SK-N-SH (cell line): ENCODE measurements at regions not wholly inside any gene's neighbourhood (a gene's known extent, or its start where the extent isn't known, plus 50 kb on each side); places are given as distances from the start of the nearest gene placed in this dataset.

ENCODE experiments used
- CTCF ChIA-PET: fragments of 300-600, 350-600 bp; formaldehyde crosslinking; extraction: SDS; loops from one replicate; lab custom pipeline; 2021; lab: Yijun Ruan, JAX
- POLR2A ChIA-PET: fragments of 350-600 bp; sonication (Branson Sonifier 250); formaldehyde crosslinking; extraction: SDS; loops from one replicate; lab custom pipeline; 2020; ENCODE audit warnings: antibody characterized with exemption, inconsistent platforms; lab: Yijun Ruan, JAX
- DNase-seq: peaks from one replicate; pipeline ENCODE4 v3.0.0; 2012
- H2AFZ ChIP-seq: fragments of 200-600 bp; sonication (generic); 2 replicates; pipeline ENCODE4 v1.8.1; 2016; ENCODE audit warnings: antibody characterized with exemption, mild to moderate bottlenecking, low read depth
- H3F3A ChIP-seq: fragments of 200-600 bp; sonication (generic); replicated peaks from 2 replicates; pipeline ENCODE3; 2016; ENCODE audit warnings: antibody characterized with exemption, mild to moderate bottlenecking; ENCODE audit not compliant: insufficient read depth
- H3K27ac ChIP-seq, 2 experiments: fragments of 200-500 bp in 1 of 2; fragments of 200-600 bp in 1 of 2; sonication (Bioruptor generic) in 1 of 2; sonication (generic), shearing (Covaris generic) in 1 of 2; 2 replicates each; pipeline versions ENCODE4 v1.5.1 to v1.6.1; 2014 to 2016; ENCODE audit warnings: low read depth in 2 of 2, inconsistent platforms in 1 of 2, low read length in 1 of 2, mild to moderate bottlenecking in 1 of 2, mixed read lengths in 1 of 2
- H3K27me3 ChIP-seq: fragments of 200-600 bp; sonication (generic), shearing (Covaris generic); 2 replicates; pipeline ENCODE4 v1.6.1; 2016; ENCODE audit warnings: mixed run types; ENCODE audit not compliant: insufficient read depth
- H3K36me3 ChIP-seq, 2 experiments: fragments of 200-500 bp in 1 of 2; fragments of 200-600 bp in 1 of 2; sonication (Bioruptor generic) in 1 of 2; sonication (generic) in 1 of 2; replicated peaks in 1 of 2; 2 replicates each; pipeline versions ENCODE3 to v1.5.1; 2014 to 2016; ENCODE audit warnings: low read length in 1 of 2, mild to moderate bottlenecking in 1 of 2; ENCODE audit not compliant: insufficient read depth in 2 of 2, control insufficient read depth in 1 of 2
- H3K4me1 ChIP-seq, 2 experiments: fragments of 200-500 bp in 1 of 2; fragments of 200-600 bp in 1 of 2; sonication (Bioruptor generic) in 1 of 2; sonication (generic), shearing (Covaris generic) in 1 of 2; 2 replicates each; pipeline versions ENCODE4 v1.5.1 to v1.6.1; 2014 to 2016; ENCODE audit warnings: low read depth in 1 of 2, low read length in 1 of 2, mixed run types in 1 of 2; ENCODE audit not compliant: insufficient read depth in 2 of 2, control insufficient read depth in 1 of 2
- H3K4me2 ChIP-seq: fragments of 200-600 bp; sonication (generic), shearing (Covaris generic); 2 replicates; pipeline ENCODE4 v1.6.1; 2017; ENCODE audit warnings: mixed run types
- H3K4me3 ChIP-seq, 2 experiments: fragments of 200-500 bp in 1 of 2; fragments of 200-600 bp in 1 of 2; sonication (Bioruptor generic) in 1 of 2; sonication (generic), shearing (Covaris generic) in 1 of 2; 2 replicates each; pipeline versions ENCODE4 v1.5.1 to v1.8.1; 2014 to 2016; ENCODE audit warnings: low read depth in 2 of 2, inconsistent platforms in 1 of 2, low read length in 1 of 2, mild to moderate bottlenecking in 1 of 2, mixed read lengths in 1 of 2, moderate library complexity in 1 of 2
- H3K79me2 ChIP-seq: fragments of 200-600 bp; sonication (generic); 2 replicates; pipeline ENCODE4 v1.8.1; 2017; ENCODE audit warnings: mild to moderate bottlenecking; ENCODE audit not compliant: insufficient read depth
- H3K9ac ChIP-seq: fragments of 200-600 bp; sonication (generic); 2 replicates; pipeline ENCODE4 v1.6.1; 2017; ENCODE audit warnings: mixed run types
- H3K9me2 ChIP-seq: fragments of 200-600 bp; sonication (generic); 2 replicates; pipeline ENCODE4 v1.6.1; 2017; ENCODE audit warnings: mixed run types
- H3K9me3 ChIP-seq: fragments of 200-600 bp; sonication (generic); 2 replicates; pipeline ENCODE4 v1.6.1; 2017; ENCODE audit warnings: mixed run types, mild to moderate bottlenecking, moderate library complexity
- H4K20me1 ChIP-seq: fragments of 200-600 bp; sonication (generic); 2 replicates; pipeline ENCODE4 v1.6.1; 2017; ENCODE audit warnings: mild to moderate bottlenecking, mixed run types; ENCODE audit not compliant: insufficient read depth
- CHD2 ChIP-seq: fragments of 150-350 bp; IDR thresholded peaks from 2 replicates; pipeline ENCODE4 v1.6.1; 2018; ENCODE audit warnings: low read length; ENCODE audit not compliant: partially characterized antibody
- EP300 ChIP-seq, 2 experiments: IDR thresholded peaks; 2 replicates each; pipeline versions ENCODE4 v1.4.0 to v1.6.1; 2012; ENCODE audit warnings: borderline replicate concordance in 1 of 2, low read depth in 1 of 2, low read length in 1 of 2
- EZH2phosphoT487 ChIP-seq: fragments of 200-600 bp; sonication (generic); IDR thresholded peaks from 2 replicates; pipeline ENCODE4 v1.6.1; 2017; ENCODE audit warnings: low read depth, mixed run types, mild to moderate bottlenecking, antibody characterized with exemption, moderate library complexity, borderline replicate concordance
- FOSL2 ChIP-seq: IDR thresholded peaks from 2 replicates; pipeline ENCODE4 v1.4.0; 2012; ENCODE audit warnings: low read depth, mild to moderate bottlenecking, moderate library complexity, borderline replicate concordance
- FOXJ3 ChIP-seq: sonication (generic); formaldehyde crosslinking; IDR thresholded peaks from 2 replicates; pipeline ENCODE4 v1.5.1; 2020; ENCODE audit warnings: mild to moderate bottlenecking, missing genetic modification reagents
- FOXM1 ChIP-seq: IDR thresholded peaks from 2 replicates; pipeline ENCODE4 v1.4.0; 2012; ENCODE audit warnings: low read depth, mild to moderate bottlenecking
- GABPA ChIP-seq: IDR thresholded peaks from 2 replicates; pipeline ENCODE4 v1.4.0; 2012; ENCODE audit warnings: low read depth, mild to moderate bottlenecking
- JUND ChIP-seq: IDR thresholded peaks from 2 replicates; pipeline ENCODE4 v1.4.0; 2012
- MEF2A ChIP-seq: IDR thresholded peaks from 2 replicates; pipeline ENCODE4 v1.4.0; 2012; ENCODE audit warnings: low read depth, borderline replicate concordance
- NRF1 ChIP-seq: IDR thresholded peaks from 2 replicates; pipeline ENCODE4 v1.6.1; 2012; ENCODE audit warnings: low read depth, mild to moderate bottlenecking, low read length
- RFX5 ChIP-seq: IDR thresholded peaks from 2 replicates; pipeline ENCODE4 v1.6.1; 2012; ENCODE audit warnings: mild to moderate bottlenecking, improper control_type of control experiment, low read length
- SMC3 ChIP-seq: IDR thresholded peaks from 2 replicates; pipeline ENCODE4 v1.6.1; 2012; ENCODE audit warnings: low read depth, low read length, improper control_type of control experiment
- TCF12 ChIP-seq: IDR thresholded peaks from 2 replicates; pipeline ENCODE4 v1.4.0; 2012
- TEAD4 ChIP-seq: IDR thresholded peaks from 2 replicates; pipeline ENCODE4 v1.4.0; 2012; ENCODE audit warnings: mild to moderate bottlenecking, borderline replicate concordance; ENCODE audit not compliant: insufficient read depth
- YY1 ChIP-seq: IDR thresholded peaks from 2 replicates; pipeline ENCODE4 v1.4.0; 2012; ENCODE audit warnings: low read depth, mild to moderate bottlenecking
- WGBS: methylation state at CpG from one replicate; pipeline ENCODE4 v1.1.6; 2017; ENCODE audit warnings: low lambda C conversion rate; 5-methylcytosine and 5-hydroxymethylcytosine counted together
- TF ChIP-seq, protein P1 (sequence below): fragments of 200-600 bp; sonication (generic); IDR thresholded peaks from 2 replicates; pipeline ENCODE4 v1.6.1; 2017; ENCODE audit warnings: antibody characterized with exemption, mild to moderate bottlenecking, moderate library complexity
- TF ChIP-seq, protein P2 (sequence below): IDR thresholded peaks from 2 replicates; pipeline ENCODE4 v1.4.0; 2012; ENCODE audit warnings: low read depth
- TF ChIP-seq, protein P3 (sequence below): fragments of 150-350 bp; IDR thresholded peaks from 2 replicates; pipeline ENCODE4 v1.6.1; 2017; ENCODE audit warnings: antibody characterized with exemption, low read length, low read depth, borderline replicate concordance
- TF ChIP-seq, protein P4 (sequence below): IDR thresholded peaks from 2 replicates; pipeline ENCODE4; 2012

DNA sequence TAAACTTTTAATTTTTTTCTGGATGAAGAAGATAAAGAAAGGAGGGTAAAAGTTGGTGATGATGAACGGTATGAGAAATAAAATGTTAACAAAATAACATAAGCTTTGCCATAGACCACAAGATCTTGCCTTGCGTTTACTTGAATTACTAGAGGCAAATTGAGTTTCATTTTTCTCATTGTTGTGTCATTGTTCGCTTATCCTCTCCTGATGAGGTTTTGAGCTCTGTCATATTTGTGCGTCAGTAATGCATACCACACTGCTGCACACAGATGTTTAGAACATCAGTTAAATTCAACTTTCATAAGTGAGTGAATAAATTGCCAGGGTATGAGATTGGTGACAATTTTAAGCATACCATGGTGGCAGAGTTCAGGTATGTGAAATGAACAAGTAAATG is 843.6 kb downstream of the SUCLG1 start:
- no peaks in the 10 kb centered on the region for H3K9me3 ChIP-seq
- H3K36me3 ChIP-seq = no peaks in the 10 kb centered on the region
- H3K4me1 ChIP-seq = no peaks in the 10 kb centered on the region
- 12% methylated on average over 4 of the region's 4 CpGs for WGBS
- ChIA-PET POLR2A (no interaction called here), CTCF (no interaction called here)
- no peaks in the 10 kb centered on the region for H3K79me2 ChIP-seq
- TF ChIP-seq JUND (no peak), SMC3 (no peak), FOXJ3 (CRISPR knock-in tag) (no peak), RFX5 (no peak), GABPA (no peak), FOSL2 (no peak), NRF1 (no peak), TCF12 (no peak), EZH2phosphoT487 (no peak), FOXM1 (no peak), MEF2A (no peak), YY1 (no peak)
- TF ChIP-seq, protein P1, sequence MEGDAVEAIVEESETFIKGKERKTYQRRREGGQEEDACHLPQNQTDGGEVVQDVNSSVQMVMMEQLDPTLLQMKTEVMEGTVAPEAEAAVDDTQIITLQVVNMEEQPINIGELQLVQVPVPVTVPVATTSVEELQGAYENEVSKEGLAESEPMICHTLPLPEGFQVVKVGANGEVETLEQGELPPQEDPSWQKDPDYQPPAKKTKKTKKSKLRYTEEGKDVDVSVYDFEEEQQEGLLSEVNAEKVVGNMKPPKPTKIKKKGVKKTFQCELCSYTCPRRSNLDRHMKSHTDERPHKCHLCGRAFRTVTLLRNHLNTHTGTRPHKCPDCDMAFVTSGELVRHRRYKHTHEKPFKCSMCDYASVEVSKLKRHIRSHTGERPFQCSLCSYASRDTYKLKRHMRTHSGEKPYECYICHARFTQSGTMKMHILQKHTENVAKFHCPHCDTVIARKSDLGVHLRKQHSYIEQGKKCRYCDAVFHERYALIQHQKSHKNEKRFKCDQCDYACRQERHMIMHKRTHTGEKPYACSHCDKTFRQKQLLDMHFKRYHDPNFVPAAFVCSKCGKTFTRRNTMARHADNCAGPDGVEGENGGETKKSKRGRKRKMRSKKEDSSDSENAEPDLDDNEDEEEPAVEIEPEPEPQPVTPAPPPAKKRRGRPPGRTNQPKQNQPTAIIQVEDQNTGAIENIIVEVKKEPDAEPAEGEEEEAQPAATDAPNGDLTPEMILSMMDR = no peak
- TF ChIP-seq, protein P2, sequence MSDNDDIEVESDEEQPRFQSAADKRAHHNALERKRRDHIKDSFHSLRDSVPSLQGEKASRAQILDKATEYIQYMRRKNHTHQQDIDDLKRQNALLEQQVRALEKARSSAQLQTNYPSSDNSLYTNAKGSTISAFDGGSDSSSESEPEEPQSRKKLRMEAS = no peak
- TF ChIP-seq, protein P3, sequence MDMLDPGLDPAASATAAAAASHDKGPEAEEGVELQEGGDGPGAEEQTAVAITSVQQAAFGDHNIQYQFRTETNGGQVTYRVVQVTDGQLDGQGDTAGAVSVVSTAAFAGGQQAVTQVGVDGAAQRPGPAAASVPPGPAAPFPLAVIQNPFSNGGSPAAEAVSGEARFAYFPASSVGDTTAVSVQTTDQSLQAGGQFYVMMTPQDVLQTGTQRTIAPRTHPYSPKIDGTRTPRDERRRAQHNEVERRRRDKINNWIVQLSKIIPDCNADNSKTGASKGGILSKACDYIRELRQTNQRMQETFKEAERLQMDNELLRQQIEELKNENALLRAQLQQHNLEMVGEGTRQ = no peak
- TF ChIP-seq, protein P4, sequence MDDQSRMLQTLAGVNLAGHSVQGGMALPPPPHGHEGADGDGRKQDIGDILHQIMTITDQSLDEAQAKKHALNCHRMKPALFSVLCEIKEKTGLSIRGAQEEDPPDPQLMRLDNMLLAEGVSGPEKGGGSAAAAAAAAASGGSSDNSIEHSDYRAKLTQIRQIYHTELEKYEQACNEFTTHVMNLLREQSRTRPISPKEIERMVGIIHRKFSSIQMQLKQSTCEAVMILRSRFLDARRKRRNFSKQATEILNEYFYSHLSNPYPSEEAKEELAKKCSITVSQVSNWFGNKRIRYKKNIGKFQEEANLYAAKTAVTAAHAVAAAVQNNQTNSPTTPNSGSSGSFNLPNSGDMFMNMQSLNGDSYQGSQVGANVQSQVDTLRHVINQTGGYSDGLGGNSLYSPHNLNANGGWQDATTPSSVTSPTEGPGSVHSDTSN = no peak
- no peak overlapping the region for H3K4me3 ChIP-seq
- no peak overlapping the region for H3K4me2 ChIP-seq
- DNase-seq = no peak
- no peaks in the 10 kb centered on the region for H3K27me3 ChIP-seq
- no peaks in the 10 kb centered on the region for H3F3A ChIP-seq
- no peak overlapping the region for H3K27ac ChIP-seq
- no peaks in the 10 kb centered on the region for H3K9me2 ChIP-seq
- H3K9ac ChIP-seq = no peak overlapping the region
- H2AFZ ChIP-seq = no peak overlapping the region
- no peaks in the 10 kb centered on the region for H4K20me1 ChIP-seq

DNA sequence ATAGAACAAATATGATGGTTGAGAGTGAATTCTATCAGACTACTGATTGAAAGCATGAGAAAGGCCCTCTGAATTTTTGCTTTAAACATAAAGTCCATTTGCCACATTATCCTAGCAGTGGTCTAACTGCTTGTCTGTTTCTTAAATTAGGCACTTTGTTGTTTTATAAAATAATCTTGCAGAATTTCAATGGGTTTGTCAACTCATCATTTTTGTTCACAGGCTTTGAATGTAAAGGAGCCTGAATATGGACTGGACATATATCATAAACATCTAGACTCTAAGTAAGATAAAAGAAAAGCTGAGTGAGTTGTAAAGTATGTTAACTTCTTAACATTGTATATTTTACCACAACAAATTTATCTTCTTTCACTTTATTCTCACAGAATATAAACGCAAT is 845.9 kb downstream of the SUCLG1 start:
- no peak overlapping the region for H2AFZ ChIP-seq
- H3K4me1 ChIP-seq = no peaks in the 10 kb centered on the region
- H3K4me2 ChIP-seq = no peak overlapping the region
- POLR2A ChIA-PET = no interaction called here
- DNase-seq = no peak
- CTCF ChIA-PET = no interaction called here
- TF ChIP-seq CHD2 (no peak), TCF12 (no peak), EP300 (IDR thresholded peaks at IDR 0.05; ENCODE audit: borderline replicate concordance in 1 of 2, low read depth in 1 of 2, low read length in 1 of 2) (no peak), TEAD4 (no peak), EZH2phosphoT487 (no peak)
- WGBS = 12% methylated on average over 1 of the region's 1 CpG
- no peaks in the 10 kb centered on the region for H3F3A ChIP-seq
- no peak overlapping the region for H3K4me3 ChIP-seq
- H3K27ac ChIP-seq = no peak overlapping the region
- H3K9me2 ChIP-seq = no peaks in the 10 kb centered on the region
- H3K9ac ChIP-seq = no peak overlapping the region
- no peaks in the 10 kb centered on the region for H4K20me1 ChIP-seq
- no peaks in the 10 kb centered on the region for H3K27me3 ChIP-seq
- no peaks in the 10 kb centered on the region for H3K9me3 ChIP-seq
- H3K79me2 ChIP-seq = no peaks in the 10 kb centered on the region
- H3K36me3 ChIP-seq = no peaks in the 10 kb centered on the region
